ENCODE measurements at regions not wholly inside any gene's neighbourhood (a gene's known extent, or its start where the extent isn't known, plus 50 kb on each side); places are given as distances from the start of the nearest gene placed in this dataset.

GRCh38 chr5:44708602-44709001, 100.1 kb upstream of the MRPS30 start (continued):
- no peak for TF ChIP-seq EP300 (IDR thresholded peaks at IDR 0.05; ENCODE audit: borderline replicate concordance in 1 of 2, low read depth in 1 of 2, low read length in 1 of 2)

DNA sequence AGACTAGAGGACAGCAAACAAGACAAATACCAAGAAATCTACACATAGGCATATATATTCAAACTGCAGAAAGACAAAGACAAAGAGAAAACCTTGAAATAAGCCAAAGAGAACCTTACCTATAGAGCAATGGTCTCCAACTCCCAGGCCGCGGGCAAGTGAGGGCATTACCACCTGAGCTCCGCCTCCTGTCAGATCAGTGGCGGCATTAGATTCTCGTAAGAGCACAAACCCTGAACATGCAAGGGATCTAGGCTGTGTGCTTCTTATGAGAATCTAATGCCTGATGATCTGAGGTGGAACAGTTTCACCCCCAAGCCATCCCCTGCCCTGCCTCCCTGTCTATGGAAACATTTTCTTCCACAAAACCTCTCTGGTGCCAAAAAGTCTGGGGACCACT, 101.0 kb upstream of the MRPS30 start:
- H3K9ac ChIP-seq = no peak overlapping the region
- no peak overlapping the region for H3K4me3 ChIP-seq (ENCODE audit: low read depth in 2 of 2, low read length in 1 of 2)
- H3K9me2 ChIP-seq = no peaks in the 10 kb centered on the region
- no peak overlapping the region for H3K4me2 ChIP-seq
- H3K36me3 ChIP-seq (replicated peaks in 1 of 2; ENCODE audit: control insufficient read depth in 1 of 2, insufficient read depth in 2 of 2, low read length in 1 of 2) = no peaks in the 10 kb centered on the region
- H4K20me1 ChIP-seq (ENCODE audit: insufficient read depth) = no peaks in the 10 kb centered on the region
- 37% methylated on average over 5 of the region's 5 CpGs for WGBS (ENCODE audit: low lambda C conversion rate)
- no peak overlapping the region for H2AFZ ChIP-seq (ENCODE audit: low read depth)
- ChIA-PET POLR2A (no interaction called here), CTCF (no interaction called here)
- H3K9me3 ChIP-seq = no peaks in the 10 kb centered on the region
- H3K4me1 ChIP-seq (ENCODE audit: control insufficient read depth in 1 of 2, insufficient read depth in 2 of 2, low read depth in 1 of 2, low read length in 1 of 2) = no peaks in the 10 kb centered on the region
- no peak overlapping the region for H3K27ac ChIP-seq (ENCODE audit: low read depth in 2 of 2, low read length in 1 of 2)
- DNase-seq = no peak
- H3F3A ChIP-seq (replicated peaks; ENCODE audit: insufficient read depth) = no peaks in the 10 kb centered on the region
- TF ChIP-seq RXRA (IDR thresholded peaks at IDR 0.05; ENCODE audit: borderline replicate concordance, low read depth) (no peak), FOSL2 (IDR thresholded peaks at IDR 0.05; ENCODE audit: borderline replicate concordance, low read depth) (no peak), RCOR1 (IDR thresholded peaks at IDR 0.05; ENCODE audit: low read length) (no peak), GABPA (IDR thresholded peaks at IDR 0.05; ENCODE audit: low read depth) (no peak)
- H3K27me3 ChIP-seq (ENCODE audit: insufficient read depth) = no peaks in the 10 kb centered on the region; the same call in 1 of the 2 replicates
- H3K79me2 ChIP-seq (ENCODE audit: insufficient read depth) = no peaks in the 10 kb centered on the region

DNA sequence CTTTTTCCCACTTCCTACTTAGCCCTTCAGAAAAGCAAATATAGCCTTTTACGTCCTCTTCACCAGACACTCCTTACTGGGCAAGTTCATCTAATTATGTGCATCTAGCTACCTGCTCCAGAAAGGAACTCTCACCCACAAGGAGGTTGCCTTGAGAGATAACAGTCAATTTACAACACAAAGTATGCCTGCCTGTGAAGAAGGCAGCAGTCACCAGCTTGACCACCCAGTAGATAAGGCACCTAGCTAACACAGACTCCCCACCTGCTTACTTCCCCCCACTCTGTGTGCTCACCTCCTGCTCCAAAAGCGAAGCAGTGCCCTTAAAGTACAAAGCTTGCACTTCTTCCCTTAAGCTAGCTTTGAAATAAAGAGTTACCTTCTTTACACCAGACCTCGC, 111.7 kb upstream of the MRPS30 start:
- H3K4me3 ChIP-seq (ENCODE audit: low read depth in 2 of 2, low read length in 1 of 2) = no peak overlapping the region
- no peaks in the 10 kb centered on the region for H3K36me3 ChIP-seq (replicated peaks in 1 of 2; ENCODE audit: control insufficient read depth in 1 of 2, insufficient read depth in 2 of 2, low read length in 1 of 2)
- H2AFZ ChIP-seq (ENCODE audit: low read depth) = no peak overlapping the region
- POLR2A ChIA-PET = no interaction called here
- H3K27ac ChIP-seq (ENCODE audit: low read depth in 2 of 2, low read length in 1 of 2) = no peak overlapping the region
- WGBS (ENCODE audit: low lambda C conversion rate) = 0% methylated on average over 3 of the region's 3 CpGs
- no peaks in the 10 kb centered on the region for H3K9me2 ChIP-seq
- no peak overlapping the region for H3K9ac ChIP-seq
- H3K27me3 ChIP-seq (ENCODE audit: insufficient read depth) = no peaks in the 10 kb centered on the region
- H3K79me2 ChIP-seq (ENCODE audit: insufficient read depth) = no peaks in the 10 kb centered on the region
- no peaks in the 10 kb centered on the region for H3F3A ChIP-seq (replicated peaks; ENCODE audit: insufficient read depth)
- no peaks in the 10 kb centered on the region for H4K20me1 ChIP-seq (ENCODE audit: insufficient read depth)
- no peak for DNase-seq
- TF ChIP-seq ZBTB33 (IDR thresholded peaks at IDR 0.05; ENCODE audit: borderline replicate concordance, low read depth) = no peak
- TF ChIP-seq JUND (IDR thresholded peaks at IDR 0.05) = no peak
- no peak for TF ChIP-seq SMC3 (IDR thresholded peaks at IDR 0.05; ENCODE audit: low read depth, low read length)
- TF ChIP-seq RAD21 (IDR thresholded peaks at IDR 0.05; ENCODE audit: low read length) = no peak
- CTCF ChIA-PET = interaction anchor here (0.7 kb wide), 1 partner anchor 9 kb away, joined by 3 read pairs; no protein-coding TSS in a partner anchor
- H3K9me3 ChIP-seq = no peaks in the 10 kb centered on the region
- no peak overlapping the region for H3K4me2 ChIP-seq
- H3K4me1 ChIP-seq (ENCODE audit: control insufficient read depth in 1 of 2, insufficient read depth in 2 of 2, low read depth in 1 of 2, low read length in 1 of 2) = no peaks in the 10 kb centered on the region

DNA sequence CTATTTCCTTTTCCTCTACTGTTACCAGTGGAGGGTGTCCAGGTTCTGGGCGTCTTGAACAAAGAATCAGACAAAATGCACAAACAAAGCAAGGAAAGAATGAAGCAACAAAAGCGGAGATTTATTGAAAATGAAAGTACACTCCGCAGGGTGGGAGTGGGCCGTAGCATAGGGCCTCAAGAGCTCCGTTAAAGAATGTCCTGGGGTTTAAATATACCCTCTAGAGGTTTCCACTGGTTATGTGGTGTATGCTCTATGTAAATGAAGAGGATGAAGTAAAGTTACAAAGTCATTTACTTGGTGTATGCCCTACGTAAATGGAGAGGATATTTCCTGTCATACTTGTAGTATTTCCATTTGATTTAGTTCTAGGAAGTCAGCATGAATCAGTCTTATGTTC, 113.5 kb upstream of the MRPS30 start:
- Histone ChIP-seq H4K20me1 (ENCODE audit: insufficient read depth) (no peaks in the 10 kb centered on the region), H3K9ac (no peak overlapping the region), H3F3A (replicated peaks; ENCODE audit: insufficient read depth) (no peaks in the 10 kb centered on the region), H3K9me3 (no peaks in the 10 kb centered on the region), H3K27me3 (ENCODE audit: insufficient read depth) (no peaks in the 10 kb centered on the region), H3K4me2 (no peak overlapping the region; the same call in 1 of the 2 replicates), H3K36me3 (replicated peaks in 1 of 2; ENCODE audit: control insufficient read depth in 1 of 2, insufficient read depth in 2 of 2, low read length in 1 of 2) (no peaks in the 10 kb centered on the region), H2AFZ (ENCODE audit: low read depth) (no peak overlapping the region), H3K4me3 (ENCODE audit: low read depth in 2 of 2, low read length in 1 of 2) (peak overlapping the region; percentile 2 to 3; a peak in 2 of 4 replicates), H3K4me1 (ENCODE audit: control insufficient read depth in 1 of 2, insufficient read depth in 2 of 2, low read depth in 1 of 2, low read length in 1 of 2) (no peaks in the 10 kb centered on the region), H3K27ac (ENCODE audit: low read depth in 2 of 2, low read length in 1 of 2) (no peak overlapping the region), H3K79me2 (ENCODE audit: insufficient read depth) (no peaks in the 10 kb centered on the region), H3K9me2 (no peaks in the 10 kb centered on the region)
- no peak for TF ChIP-seq USF2 (IDR thresholded peaks at IDR 0.05; ENCODE audit: borderline replicate concordance, low read depth, low read length)
- TF ChIP-seq TCF12 (IDR thresholded peaks at IDR 0.05) = no peak
- no peak for TF ChIP-seq POLR2AphosphoS5 (IDR thresholded peaks at IDR 0.05; ENCODE audit: low read depth, low read length)
- TF ChIP-seq NFIC (IDR thresholded peaks at IDR 0.05; ENCODE audit: borderline replicate concordance) = no peak
- no peak for TF ChIP-seq YY1 (IDR thresholded peaks at IDR 0.05; ENCODE audit: low read depth)
- no peak for TF ChIP-seq RAD21 (IDR thresholded peaks at IDR 0.05; ENCODE audit: low read length)
- TF ChIP-seq, protein P1, sequence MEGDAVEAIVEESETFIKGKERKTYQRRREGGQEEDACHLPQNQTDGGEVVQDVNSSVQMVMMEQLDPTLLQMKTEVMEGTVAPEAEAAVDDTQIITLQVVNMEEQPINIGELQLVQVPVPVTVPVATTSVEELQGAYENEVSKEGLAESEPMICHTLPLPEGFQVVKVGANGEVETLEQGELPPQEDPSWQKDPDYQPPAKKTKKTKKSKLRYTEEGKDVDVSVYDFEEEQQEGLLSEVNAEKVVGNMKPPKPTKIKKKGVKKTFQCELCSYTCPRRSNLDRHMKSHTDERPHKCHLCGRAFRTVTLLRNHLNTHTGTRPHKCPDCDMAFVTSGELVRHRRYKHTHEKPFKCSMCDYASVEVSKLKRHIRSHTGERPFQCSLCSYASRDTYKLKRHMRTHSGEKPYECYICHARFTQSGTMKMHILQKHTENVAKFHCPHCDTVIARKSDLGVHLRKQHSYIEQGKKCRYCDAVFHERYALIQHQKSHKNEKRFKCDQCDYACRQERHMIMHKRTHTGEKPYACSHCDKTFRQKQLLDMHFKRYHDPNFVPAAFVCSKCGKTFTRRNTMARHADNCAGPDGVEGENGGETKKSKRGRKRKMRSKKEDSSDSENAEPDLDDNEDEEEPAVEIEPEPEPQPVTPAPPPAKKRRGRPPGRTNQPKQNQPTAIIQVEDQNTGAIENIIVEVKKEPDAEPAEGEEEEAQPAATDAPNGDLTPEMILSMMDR (IDR thresholded peaks at IDR 0.05) = no peak
- no peak for TF ChIP-seq JUND (IDR thresholded peaks at IDR 0.05)
- TF ChIP-seq FOXM1 (IDR thresholded peaks at IDR 0.05; ENCODE audit: low read depth) = no peak
- no peak for TF ChIP-seq ELF1 (IDR thresholded peaks at IDR 0.05)
- TF ChIP-seq TEAD4 (IDR thresholded peaks at IDR 0.05; ENCODE audit: borderline replicate concordance, insufficient read depth) = no peak
- no peak for TF ChIP-seq FOXJ3 (CRISPR knock-in tag; IDR thresholded peaks at IDR 0.05)
- POLR2A ChIA-PET = no interaction called here
- CTCF ChIA-PET = no interaction called here
- DNase-seq = no peak
- 8% methylated on average over 6 of the region's 6 CpGs for WGBS (ENCODE audit: low lambda C conversion rate)
